ENCODE measurements at regions not wholly inside any gene's neighbourhood (a gene's known extent, or its start where the extent isn't known, plus 50 kb on each side); places are given as distances from the start of the nearest gene placed in this dataset.
"Not testable (repeated sequence)": the region's sequence is repeated elsewhere in the genome, so short reads cannot be mapped to it uniquely, and the experiment has no call there.

DNA sequence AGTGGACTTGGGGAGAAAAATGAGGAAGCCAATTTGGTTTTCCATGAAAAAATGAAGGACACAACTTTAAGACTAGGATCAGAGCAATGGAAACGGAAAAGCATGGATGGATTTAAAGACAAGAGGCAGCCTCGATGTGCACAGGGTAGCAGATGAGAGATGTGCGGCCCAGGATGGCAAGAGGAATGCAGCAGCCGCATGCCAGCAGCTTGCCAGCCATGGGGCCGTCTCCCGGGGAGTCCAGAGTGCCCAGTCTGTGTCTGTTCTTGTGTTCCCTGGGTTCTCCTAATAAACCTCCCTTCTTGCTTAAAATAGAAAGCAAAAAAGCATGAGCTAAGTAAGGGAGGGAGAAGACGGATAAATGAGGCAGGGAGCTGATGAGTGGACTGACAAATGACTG lies 68.0 kb upstream of the IQSEC1 start:
- ATAC-seq: no peak
- no peak for DNase-seq (ENCODE audit: low spot score)

DNA sequence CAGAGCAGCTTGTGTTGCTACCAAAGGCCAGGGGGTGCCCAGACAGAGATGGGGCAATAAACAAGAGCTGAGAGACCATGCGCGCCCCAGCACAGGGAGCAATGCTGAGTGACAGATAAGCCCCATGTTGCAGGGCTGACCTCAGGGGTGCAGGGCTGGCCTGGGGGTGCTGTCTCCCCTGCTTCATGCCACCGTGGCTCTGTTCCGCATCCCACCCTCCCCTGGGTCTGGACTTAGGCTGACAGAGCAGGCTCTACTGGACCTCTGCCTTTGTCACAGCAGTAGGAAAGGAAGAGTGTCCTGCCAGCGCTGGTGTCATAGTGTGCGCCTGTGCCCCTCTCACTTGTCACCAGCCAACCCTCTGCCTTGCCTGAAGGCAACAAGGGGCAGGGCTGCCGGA lies 67.4 kb upstream of the IQSEC1 start:
- no peak for DNase-seq (ENCODE audit: low spot score)

DNA sequence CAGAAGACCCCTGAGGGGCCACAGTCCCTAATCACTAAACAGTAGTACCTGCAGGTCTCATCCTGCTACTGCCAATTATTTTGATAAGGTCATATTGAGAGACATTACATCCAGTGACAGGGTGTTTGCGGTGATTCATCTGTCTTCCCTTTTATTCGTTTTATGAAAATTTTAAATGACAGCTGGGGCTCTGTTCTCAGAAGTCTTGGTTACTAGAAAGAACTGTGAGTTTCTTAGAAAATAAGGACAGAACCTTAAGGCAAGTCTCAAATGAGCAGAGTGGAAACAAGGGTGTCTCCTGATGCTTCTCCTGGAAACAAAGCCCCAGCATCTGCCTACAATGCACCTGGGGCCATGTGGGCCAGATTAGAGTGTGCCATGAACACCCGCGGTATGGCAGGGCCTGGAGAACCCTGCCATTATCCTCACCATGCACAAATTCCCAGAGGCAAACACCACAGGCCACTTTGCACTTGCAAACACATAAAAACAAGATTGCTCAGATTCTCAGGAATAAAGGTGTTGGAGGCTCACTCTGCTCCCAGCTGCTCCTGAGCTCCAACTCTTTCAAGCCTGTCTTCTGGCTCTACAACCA lies 66.3 kb upstream of the IQSEC1 start:
- DNase-seq (ENCODE audit: low spot score): no peak
- ATAC-seq: no peak

More for the DNA sequence above, 67.4 kb upstream of the IQSEC1 start:
- ATAC-seq: no peak

DNA sequence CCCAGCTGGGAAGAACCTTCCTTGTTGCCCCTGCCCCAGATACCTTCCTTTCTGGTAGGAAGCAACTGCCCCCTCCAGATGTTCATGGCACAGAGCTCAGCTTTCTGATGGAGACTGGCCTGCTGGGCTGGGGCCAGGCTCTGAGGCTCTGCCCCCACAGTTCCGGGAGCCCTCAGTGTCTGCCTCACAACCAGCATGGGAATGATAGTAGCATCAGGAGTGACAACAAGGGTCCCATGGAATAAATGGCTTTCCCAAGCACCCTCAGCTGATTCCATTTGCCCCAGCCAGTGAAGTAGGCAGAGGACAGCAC lies 65.6 kb upstream of the IQSEC1 start:
- ATAC-seq (no peak), DNase-seq (ENCODE audit: low spot score) (no peak)

DNA sequence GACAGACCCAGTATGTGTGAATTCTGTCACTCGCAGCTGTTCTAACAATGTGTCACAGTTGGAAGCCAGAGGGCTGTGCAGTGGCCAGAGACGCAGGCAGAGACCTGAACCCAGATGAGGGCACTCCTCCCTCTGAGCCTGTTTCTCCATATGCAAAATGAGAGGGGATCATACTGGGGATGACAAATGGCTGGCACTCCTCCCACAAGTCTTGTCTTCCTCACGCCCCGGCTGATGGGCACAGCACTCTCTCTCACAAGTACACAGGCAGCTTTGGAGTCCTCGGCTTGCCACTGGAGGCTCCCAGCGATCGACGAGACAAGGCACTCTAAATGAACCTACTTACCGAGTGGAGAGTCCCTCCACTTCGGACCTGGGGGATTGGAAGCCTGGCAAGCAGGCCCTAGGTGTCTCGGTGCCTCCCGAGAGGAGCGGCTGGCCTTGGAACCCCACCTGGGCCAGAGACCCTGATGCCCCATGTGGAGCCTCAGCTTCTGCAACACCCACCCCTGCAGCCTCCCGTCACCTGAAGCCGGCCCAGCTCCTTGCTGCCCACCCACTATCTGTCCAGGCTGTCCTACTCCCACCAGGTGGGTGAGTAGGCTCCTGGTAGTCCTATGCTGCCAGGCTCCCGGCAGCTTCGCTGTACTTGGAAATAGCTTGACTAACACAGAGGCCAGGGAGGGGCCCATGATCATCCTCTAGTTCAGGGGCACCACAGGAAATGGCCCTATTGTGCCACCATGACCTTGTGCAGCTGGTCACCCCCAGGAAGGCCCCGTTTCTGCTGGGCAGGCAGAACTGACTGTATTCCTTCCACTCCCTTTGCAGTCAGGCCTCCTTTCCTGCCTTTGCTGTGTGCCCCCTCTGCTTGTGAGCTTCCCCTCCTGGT lies 65.0 kb upstream of the IQSEC1 start:
- DNase-seq (ENCODE audit: low spot score) (no peak), ATAC-seq (no peak)

DNA sequence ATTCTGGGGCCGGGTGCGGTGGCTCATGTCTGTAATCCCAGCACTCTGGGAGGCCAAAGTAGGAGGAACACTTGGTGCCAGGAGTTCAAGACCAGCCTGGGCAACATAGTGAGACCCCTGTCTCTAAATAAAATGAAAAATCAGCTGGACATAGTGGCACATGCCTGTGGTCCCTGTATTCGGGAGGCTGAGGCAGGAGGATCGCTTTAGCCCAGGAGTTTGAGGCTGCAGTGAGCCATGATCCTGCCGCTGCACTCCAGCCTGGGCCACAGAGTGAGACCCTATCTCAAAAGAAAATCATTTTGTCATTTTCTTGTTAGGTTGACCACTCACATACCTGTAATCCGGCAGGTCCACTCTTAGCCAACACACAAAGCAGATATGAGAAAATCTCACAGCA lies 63.6 kb upstream of the IQSEC1 start:
- ATAC-seq; DNase-seq (ENCODE audit: low spot score): not testable (repeated sequence)

DNA sequence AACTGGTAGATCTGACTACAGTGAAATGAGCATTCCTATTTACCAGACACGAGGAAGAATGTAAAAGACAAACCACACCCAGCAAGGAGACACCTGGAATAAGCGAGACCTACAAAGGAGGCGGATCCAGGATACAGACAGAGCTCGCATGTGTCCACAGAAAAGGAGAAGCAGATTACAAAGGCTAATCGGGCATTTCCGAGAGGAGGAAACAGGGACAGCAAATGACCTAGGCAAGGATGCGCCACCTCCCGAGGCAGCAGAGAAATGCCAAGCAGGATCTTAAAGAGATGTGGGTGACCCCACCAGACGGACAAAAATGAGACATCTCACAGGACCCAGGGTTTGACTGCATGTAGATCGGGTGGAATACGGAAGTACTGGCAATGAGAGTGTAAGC lies 63.2 kb upstream of the IQSEC1 start:
- ATAC-seq (no peak), DNase-seq (ENCODE audit: low spot score) (no peak)

DNA sequence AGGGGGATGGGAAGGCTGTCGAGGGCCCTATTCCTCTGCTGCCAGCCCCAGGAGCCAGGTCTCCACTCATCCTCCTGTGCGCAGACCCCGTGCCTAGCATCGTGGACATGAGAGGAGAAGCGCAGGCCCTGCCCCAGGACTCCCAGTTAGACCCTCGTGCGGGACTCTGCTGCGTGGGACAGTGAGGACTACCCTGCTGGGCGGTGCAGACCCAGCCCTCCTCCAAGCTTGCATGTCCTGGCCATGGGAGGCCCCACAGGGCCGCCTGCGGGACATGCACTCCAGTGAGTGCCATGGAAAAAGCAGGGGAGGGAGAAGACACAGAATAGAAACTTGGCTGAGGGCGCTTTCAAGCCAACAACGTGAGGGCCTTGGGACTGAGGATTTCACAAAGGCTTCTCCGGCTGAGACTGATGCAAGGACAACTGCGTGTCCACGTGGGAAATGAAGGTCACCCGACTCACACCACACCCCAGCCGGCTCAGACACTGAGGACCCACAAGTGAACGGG lies 62.6 kb upstream of the IQSEC1 start:
- DNase-seq (ENCODE audit: low spot score) (no peak), ATAC-seq (no peak)

DNA sequence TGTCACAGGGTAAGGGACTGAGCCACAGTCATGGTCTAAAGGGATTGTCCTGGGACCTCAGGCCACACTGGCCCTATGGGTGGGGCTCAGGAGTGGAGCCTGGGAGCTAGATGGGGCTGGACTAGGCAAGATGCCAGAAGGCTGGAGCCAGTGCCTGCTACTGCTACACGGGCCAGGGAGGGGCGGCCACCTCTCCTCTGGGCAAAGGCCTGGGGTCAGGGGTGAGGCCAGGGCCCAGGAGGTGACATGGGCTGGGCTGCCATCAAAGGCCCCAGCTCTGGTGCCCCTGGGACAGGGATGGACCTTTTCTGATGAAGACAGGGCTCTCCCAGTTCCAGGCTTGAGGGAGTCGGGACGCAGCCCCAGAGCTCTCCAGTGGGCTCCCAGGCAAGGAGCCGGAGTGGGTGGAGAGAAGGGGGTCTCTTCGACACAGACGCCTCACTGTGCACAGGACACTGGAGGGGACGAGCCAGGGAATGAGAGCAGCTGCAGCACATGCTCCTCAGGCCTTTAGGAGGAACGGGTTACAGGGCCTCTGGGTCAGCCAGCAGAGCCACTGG lies 62.1 kb upstream of the IQSEC1 start:
- DNase-seq (ENCODE audit: low spot score): no peak
- peak; percentile 72 for ATAC-seq

DNA sequence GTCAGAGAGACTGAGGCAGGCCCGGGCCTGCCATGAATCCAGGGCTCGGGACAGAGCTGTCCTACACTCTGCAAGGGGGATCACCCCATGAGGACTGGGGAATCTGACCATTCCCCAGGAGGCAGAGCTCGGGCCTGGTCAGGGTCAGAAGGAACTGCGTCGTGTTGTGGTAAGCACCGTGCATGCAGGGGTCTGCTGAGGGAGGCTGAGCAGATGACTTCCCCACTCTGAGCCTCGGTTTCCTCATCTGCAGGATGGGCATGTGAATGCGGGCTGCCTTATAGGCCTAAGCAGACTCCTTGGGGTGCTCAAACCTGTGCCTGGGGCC lies 61.6 kb upstream of the IQSEC1 start:
- DNase-seq (ENCODE audit: low spot score) (no peak), ATAC-seq (no peak)

DNA sequence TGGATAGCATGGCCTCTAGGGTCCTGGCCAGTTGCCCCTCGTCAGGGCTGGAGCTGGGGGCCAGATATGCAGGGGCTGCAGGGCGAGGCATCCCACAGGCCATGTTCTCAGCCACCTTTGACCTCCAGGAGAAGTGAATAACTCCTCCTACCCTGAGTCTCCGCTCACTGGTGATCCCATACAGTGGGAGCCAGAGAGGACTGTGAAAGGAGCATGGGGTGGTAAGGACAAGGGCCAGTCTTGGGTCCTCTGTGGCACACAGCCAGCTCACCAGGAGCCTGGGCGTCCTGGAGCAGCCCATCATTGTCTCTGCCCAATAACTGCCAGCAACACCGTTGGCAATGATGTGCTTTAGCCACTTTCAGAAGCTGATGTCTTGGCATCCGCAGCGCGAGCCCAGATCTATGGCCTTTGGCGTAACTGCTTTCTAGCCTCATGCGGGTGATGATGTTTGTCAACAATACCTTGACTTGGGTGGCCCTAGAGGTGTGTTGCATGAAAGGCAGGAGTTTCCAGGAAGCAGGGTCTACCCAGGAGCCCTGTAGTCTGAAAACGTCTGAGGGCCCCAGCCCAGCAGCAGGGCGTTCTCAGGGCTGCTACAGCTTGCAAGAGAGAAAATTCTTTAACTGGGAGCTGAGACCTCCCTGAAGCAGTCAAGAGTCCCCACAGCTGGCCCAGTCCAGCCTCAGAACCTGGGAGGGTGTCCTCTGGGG lies 61.1 kb upstream of the IQSEC1 start:
- no peak for DNase-seq (ENCODE audit: low spot score)
- no peak for ATAC-seq

DNA sequence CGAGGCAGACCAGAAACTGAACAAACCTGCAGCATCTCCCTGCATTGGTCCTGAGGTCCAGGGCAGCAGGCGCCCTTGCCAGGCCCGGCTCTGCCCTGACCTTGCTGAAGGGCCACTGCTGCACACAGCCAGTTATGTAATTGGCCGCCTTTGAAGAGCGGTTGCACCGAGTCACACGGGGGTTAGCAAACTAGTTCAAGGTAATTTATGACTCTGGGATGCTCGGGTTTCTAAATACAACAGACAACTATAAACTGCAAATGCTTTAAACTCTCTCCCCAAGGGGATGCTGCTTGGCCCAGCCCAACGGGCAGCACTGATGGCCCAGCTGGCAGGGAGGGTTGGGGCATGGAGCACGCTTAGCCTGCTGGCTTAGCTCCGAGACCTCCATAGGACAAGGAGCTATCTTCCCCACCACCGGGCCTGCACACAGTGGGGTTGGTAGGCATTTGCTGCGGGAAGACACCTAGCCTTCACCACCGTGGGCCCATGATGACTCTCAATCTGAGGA lies 60.3 kb upstream of the IQSEC1 start:
- ATAC-seq (peak; percentile 87), DNase-seq (ENCODE audit: low spot score) (peak; percentile 69)

DNA sequence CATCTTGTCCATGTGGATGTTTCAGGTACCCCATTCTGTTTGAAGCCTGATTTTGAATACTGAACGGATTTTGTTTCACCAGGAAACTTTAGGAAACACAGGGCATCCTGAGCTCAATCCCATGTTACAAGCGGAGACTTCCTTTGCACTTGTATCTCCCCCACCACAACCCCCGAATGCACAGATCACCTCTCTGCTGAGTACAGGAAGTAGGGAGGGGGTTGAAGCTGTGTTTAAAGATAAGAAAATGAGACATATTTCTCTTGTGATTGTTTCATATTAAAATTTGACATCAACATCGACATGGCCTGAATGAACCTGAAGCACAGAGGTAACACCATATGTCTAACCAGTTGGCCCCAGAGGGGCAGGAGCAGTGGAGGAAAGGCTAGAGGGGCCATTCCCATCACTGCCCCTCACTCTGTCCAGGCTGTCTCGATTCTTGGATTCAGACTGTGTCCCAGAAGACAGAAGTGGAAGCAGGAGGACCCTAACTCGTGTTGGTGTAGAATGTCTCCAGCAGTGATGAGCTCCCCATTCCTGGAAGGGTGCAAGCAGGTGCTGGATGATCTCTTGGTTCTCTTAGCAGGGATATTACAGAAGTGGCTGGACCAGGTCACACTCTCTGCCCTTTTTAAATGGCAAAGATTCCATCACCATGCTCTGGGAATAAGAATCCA lies 59.6 kb upstream of the IQSEC1 start:
- DNase-seq (ENCODE audit: low spot score) (no peak), ATAC-seq (no peak)

DNA sequence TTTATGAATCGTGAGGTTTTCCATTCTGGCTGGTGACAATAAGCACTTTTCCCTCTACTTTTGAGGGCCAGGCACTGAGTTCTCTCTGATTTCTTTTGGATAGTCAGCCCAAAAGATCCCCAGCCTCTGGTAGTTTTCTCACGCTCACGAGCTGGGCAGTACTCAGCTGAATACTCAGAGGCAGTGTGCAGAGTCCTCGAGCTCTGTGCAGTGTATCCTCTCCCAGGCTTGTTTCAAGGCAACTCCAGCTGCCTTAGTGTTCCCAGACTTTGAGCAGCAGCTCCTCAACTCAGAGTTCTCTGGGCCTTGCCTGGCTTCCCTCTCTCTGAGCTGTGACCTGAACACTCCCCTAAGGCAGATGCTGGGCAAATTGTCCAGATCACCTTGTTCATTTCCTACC lies 59.1 kb upstream of the IQSEC1 start:
- ATAC-seq (no peak), DNase-seq (ENCODE audit: low spot score) (no peak)

DNA sequence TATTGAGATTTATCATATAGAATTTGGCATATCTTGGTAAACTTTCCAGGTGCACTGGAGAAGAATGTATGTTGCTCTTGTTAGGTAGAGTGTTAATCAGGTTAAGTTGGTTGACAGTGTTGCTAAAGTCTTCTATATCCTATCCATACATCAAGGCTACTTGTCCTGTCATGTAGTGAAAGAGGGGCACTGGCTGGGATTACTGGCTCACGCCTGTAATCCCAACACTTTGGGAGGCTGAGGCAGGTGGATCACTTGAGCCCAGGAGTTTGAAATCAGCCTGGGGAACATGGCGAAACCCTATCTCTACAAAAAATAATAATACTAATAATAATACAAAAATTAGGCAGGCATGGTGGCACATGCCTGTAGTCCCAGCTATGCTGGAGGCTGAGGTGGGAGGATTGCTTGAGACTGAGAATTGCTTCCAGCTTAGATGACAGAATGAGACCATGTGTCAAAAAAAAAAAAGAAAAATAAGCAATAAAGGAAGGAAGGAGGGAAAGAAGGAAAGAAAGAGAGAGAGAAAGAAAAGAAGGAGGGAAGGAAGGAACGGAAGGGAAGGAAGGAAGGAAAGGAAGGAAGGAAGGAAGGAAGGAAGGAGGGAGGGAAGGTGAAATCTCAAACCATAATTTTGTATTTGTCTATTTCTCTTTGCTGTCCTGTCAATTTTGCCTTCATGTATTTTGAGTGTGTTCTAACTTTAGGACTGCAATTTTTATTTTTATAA lies 57.4 kb upstream of the IQSEC1 start:
- no peak for DNase-seq (ENCODE audit: low spot score)
- ATAC-seq: no peak

DNA sequence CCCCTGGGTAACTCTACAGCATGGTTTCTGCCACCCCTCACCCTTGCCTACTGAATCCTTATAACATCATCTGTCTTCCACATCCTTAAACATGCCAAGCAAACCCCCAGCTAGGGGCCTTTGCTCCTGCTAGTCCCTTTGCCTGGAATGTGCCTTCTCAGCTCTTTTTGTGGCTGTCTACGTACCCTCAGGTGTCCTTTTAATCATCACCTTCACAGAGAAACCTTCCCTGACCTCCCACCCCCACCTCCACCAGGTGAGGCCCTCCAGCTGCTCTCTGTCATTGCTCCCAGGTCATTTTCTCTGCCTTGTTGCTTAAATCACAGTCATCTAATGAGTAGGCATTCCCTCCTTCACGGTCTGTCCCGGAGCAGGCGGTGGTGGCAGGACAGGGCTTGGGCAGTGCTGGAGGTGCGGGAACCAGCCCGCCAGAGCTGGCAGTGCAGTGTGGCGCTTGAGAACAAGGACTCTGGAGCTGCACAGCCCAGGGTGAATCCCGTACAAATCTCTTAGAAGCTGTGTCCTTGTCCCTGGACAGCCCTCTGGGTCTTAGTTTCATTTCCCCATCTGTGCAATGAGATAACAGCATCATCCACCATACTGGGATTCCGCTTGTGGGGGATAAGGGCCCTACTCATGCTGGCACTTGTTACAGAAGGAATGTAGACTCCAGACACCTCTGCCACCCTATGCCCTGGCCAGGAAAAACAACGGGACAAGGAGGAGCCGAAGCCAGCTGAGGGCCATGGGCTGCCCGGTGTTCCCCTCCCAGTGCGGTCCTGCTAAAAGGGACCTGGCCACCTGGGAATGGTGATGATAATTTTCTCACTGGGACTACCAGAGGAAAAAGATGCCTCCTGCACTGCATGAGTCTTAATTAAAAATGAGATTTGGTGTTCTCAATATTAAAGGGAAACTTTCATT lies 52.1 kb upstream of the IQSEC1 start:
- ATAC-seq (no peak), DNase-seq (ENCODE audit: low spot score) (no peak)

DNA sequence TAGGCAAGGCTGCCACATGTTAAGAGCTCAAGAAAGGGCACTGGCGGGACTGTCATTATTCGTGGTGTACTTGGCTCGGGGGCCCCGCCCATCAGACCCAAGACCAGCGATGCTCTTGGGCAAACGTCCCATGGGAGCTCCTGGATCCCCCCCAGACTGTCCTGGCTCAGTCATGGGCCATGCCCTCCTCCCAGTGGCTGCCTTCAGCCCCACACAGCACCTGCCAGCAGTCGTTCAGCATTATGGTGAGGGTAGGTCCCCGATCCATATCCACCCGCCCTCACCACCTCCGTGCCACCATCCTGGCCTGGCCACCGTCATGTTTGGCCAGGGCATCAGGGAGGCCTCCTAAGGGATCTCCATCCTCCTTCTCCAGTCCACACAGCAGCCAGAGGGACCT lies 51.4 kb upstream of the IQSEC1 start:
- DNase-seq (ENCODE audit: low spot score) (no peak), ATAC-seq (no peak)

DNA sequence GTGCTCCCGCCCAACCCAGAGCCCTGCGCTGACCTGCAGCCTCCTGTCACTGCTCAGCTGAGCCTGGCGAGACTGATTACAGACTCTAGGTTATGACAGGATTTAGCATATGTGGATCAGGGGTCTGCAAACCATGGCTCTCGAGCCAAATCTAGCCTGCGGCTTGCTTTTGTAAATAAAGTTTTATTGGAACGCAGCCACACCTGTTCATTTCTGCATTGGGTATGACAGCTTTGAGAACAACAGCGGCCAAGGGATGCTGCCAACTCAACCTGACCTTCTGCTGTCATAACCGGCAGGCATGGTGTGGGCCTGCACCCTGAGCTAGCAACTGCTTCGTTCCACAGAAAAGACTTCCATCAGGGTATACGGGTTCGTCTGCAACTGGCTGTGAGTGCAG lies 50.5 kb upstream of the IQSEC1 start:
- DNase-seq (ENCODE audit: low spot score): no peak
- ATAC-seq: no peak

DNA sequence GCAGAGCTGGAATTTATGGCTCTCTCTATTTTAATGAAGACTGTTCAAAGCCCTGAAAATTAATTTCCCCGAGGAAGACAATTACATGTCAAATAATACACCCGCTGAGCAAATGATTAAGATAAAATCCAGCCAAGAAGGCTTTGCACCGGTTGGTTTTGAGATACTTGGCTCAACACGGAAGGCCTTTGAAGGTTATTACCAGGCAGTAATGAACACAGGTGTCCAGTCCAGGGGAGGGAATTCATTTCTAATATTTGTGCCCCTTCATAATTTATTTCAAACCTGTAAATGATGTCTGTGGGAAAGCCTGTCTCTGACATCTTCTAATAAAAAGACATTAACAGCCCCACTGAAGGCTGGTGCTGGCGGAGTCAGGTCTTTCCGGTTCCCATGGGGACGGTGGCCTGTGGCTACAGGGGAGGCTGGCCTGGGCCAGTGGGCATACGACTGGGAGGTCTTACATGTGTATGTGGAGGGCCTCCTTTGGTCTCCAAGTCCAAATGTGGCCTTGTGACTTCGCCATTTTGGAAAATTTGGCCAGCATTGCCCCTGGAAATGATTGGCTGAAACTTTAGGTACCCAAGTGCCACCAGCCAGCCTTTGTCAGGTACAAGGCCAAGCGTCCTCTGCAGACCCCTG lies 49.9 kb upstream of the IQSEC1 start:
- DNase-seq (ENCODE audit: low spot score) (no peak), ATAC-seq (no peak)

All from left lobe of liver (tissue), 2 donors.